Mesendoderm (in vitro differentiated cells): ENCODE measurements at regions not wholly inside any gene's neighbourhood (a gene's known extent, or its start where the extent isn't known, plus 50 kb on each side); places are given as distances from the start of the nearest gene placed in this dataset.

Experiments
- DNase-seq: peaks from one replicate; pipeline ENCODE4 v3.0.0; 2013
- H2AK5ac ChIP-seq: 2 replicates; pipeline ENCODE4 v1.6.1; 2013; ENCODE audit warnings: low read length, inconsistent platforms
- H2BK120ac ChIP-seq: 2 replicates; pipeline ENCODE4 v1.6.1; 2013; ENCODE audit warnings: low read depth, mild to moderate bottlenecking, low read length, moderate library complexity, mixed read lengths
- H2BK15ac ChIP-seq: replicated peaks from 2 replicates; pipeline ENCODE4 v1.6.1; 2013; ENCODE audit warnings: low read depth, mild to moderate bottlenecking, moderate library complexity
- H2BK5ac ChIP-seq: 2 replicates; pipeline ENCODE4 v1.6.1; 2013; ENCODE audit warnings: low read length, inconsistent platforms
- H3K18ac ChIP-seq: 2 replicates; pipeline ENCODE4 v1.6.1; 2013; ENCODE audit warnings: mild to moderate bottlenecking, low read length, mixed read lengths
- H3K23ac ChIP-seq: one replicate; pipeline ENCODE4 v1.6.1; 2013; ENCODE audit warnings: low read length
- H3K27ac ChIP-seq: 2 replicates; pipeline ENCODE4 v1.5.1; 2013; ENCODE audit warnings: low read depth, mild to moderate bottlenecking, inconsistent platforms, low read length, moderate library complexity
- H3K27me3 ChIP-seq: 2 replicates; pipeline ENCODE4 v1.6.1; 2013; ENCODE audit warnings: low read length, control low read depth, mild to moderate bottlenecking, inconsistent platforms; ENCODE audit not compliant: insufficient read depth, poor library complexity
- H3K36me3 ChIP-seq: 2 replicates; pipeline ENCODE4 v1.6.1; 2013; ENCODE audit warnings: low read length, inconsistent platforms; ENCODE audit not compliant: control insufficient read depth, insufficient read depth
- H3K4ac ChIP-seq: one replicate; pipeline ENCODE4 v1.6.1; 2013; ENCODE audit warnings: low read depth, mild to moderate bottlenecking, low read length, moderate library complexity
- H3K4me1 ChIP-seq: 2 replicates; pipeline ENCODE4 v1.6.1; 2013; ENCODE audit warnings: low read depth, low read length, inconsistent platforms; ENCODE audit not compliant: control insufficient read depth
- H3K4me2 ChIP-seq: 2 replicates; pipeline ENCODE4 v1.6.1; 2013; ENCODE audit warnings: low read length
- H3K4me3 ChIP-seq: 2 replicates; pipeline ENCODE4 v1.5.1; 2013; ENCODE audit warnings: mild to moderate bottlenecking, low read length
- H3K56ac ChIP-seq: one replicate; pipeline ENCODE4 v1.6.1; 2013; ENCODE audit warnings: low read length
- H3K79me1 ChIP-seq: 2 replicates; pipeline ENCODE4 v1.6.1; 2013; ENCODE audit warnings: low read length, inconsistent platforms
- H3K79me2 ChIP-seq: 2 replicates; pipeline ENCODE4 v1.6.1; 2013; ENCODE audit warnings: mild to moderate bottlenecking, low read length; ENCODE audit not compliant: control insufficient read depth, insufficient read depth
- H3K9ac ChIP-seq: 2 replicates; pipeline ENCODE4 v1.6.1; 2013; ENCODE audit warnings: low read length, inconsistent platforms
- H4K5ac ChIP-seq: one replicate; pipeline ENCODE4 v1.6.1; 2013; ENCODE audit warnings: low read length
- H4K8ac ChIP-seq: one replicate; pipeline ENCODE4 v1.6.1; 2013; ENCODE audit warnings: low read depth, mild to moderate bottlenecking, control low read depth, low read length, moderate library complexity
- WGBS: extraction: QIAGEN DNeasy Blood & Tissue Kit; methylation state at CpG from one replicate; pipeline ENCODE4 v1.1.7; 2013; ENCODE audit warnings: low lambda C conversion rate, missing lambda C conversion rate; ENCODE audit not compliant: insufficient coverage; ENCODE audit errors: extremely low coverage; 5-methylcytosine and 5-hydroxymethylcytosine counted together

GRCh38 chr12:19779395-19780056, 340.2 kb downstream of the AEBP2 start:
- H3K4ac ChIP-seq, result no peak overlapping the region
- H3K36me3 ChIP-seq, result no peaks in the 10 kb centered on the region
- H3K27ac ChIP-seq, result no peak overlapping the region
- peak overlapping the region; percentile 22 for H3K56ac ChIP-seq
- peak; percentile 65 for DNase-seq
- no peak overlapping the region for H3K4me3 ChIP-seq
- H4K5ac ChIP-seq, result no peak overlapping the region
- H3K4me2 ChIP-seq, result no peak overlapping the region
- no CpG with 5 or more reads among the region's 10 CpGs for WGBS
- H3K9ac ChIP-seq, result no peak overlapping the region
- H3K18ac ChIP-seq, result no peak overlapping the region
- no peak overlapping the region for H4K8ac ChIP-seq
- H2BK5ac ChIP-seq, result no peak overlapping the region
- no peak overlapping the region for H2BK120ac ChIP-seq
- H3K79me2 ChIP-seq, result no peaks in the 10 kb centered on the region
- no peak overlapping the region for H2BK15ac ChIP-seq
- H2AK5ac ChIP-seq, result no peak overlapping the region
- H3K23ac ChIP-seq, result no peak overlapping the region
- no peaks in the 10 kb centered on the region for H3K79me1 ChIP-seq
- no peaks in the 10 kb centered on the region for H3K27me3 ChIP-seq
- H3K4me1 ChIP-seq, result no peaks in the 10 kb centered on the region

DNA sequence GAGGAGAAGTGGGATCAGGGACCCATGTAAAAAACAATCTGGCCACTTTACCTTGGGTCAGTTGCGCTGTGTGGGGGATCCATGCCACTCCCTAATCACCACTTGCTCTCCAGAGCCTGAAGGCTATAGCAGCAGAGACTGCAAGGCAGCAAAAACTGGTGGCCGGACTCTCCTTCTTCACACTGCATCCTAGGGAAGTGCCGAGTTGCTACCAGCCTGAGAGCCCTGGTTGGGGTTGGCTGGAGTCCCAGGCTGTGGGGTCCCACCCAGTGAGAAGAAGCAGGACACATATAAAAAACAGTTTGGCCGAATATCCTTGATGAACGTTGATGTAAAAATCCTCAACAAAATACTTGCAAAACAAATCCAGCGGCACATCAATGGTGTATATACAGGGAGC, 341.2 kb downstream of the AEBP2 start:
- Histone ChIP-seq H3K79me2 (no peaks in the 10 kb centered on the region), H3K56ac (no peak overlapping the region), H3K36me3 (no peaks in the 10 kb centered on the region), H3K27ac (no peak overlapping the region), H3K4me1 (no peaks in the 10 kb centered on the region), H4K5ac (no peak overlapping the region), H3K79me1 (no peaks in the 10 kb centered on the region), H3K23ac (no peak overlapping the region), H2BK120ac (no peak overlapping the region), H3K4me2 (no peak overlapping the region), H3K27me3 (no peaks in the 10 kb centered on the region), H3K9ac (no peak overlapping the region), H3K18ac (no peak overlapping the region), H2BK15ac (no peak overlapping the region), H3K4me3 (no peak overlapping the region), H2AK5ac (no peak overlapping the region), H2BK5ac (no peak overlapping the region), H3K4ac (no peak overlapping the region), H4K8ac (no peak overlapping the region)
- no peak for DNase-seq
- WGBS, result no CpG with 5 or more reads among the region's 6 CpGs

DNA sequence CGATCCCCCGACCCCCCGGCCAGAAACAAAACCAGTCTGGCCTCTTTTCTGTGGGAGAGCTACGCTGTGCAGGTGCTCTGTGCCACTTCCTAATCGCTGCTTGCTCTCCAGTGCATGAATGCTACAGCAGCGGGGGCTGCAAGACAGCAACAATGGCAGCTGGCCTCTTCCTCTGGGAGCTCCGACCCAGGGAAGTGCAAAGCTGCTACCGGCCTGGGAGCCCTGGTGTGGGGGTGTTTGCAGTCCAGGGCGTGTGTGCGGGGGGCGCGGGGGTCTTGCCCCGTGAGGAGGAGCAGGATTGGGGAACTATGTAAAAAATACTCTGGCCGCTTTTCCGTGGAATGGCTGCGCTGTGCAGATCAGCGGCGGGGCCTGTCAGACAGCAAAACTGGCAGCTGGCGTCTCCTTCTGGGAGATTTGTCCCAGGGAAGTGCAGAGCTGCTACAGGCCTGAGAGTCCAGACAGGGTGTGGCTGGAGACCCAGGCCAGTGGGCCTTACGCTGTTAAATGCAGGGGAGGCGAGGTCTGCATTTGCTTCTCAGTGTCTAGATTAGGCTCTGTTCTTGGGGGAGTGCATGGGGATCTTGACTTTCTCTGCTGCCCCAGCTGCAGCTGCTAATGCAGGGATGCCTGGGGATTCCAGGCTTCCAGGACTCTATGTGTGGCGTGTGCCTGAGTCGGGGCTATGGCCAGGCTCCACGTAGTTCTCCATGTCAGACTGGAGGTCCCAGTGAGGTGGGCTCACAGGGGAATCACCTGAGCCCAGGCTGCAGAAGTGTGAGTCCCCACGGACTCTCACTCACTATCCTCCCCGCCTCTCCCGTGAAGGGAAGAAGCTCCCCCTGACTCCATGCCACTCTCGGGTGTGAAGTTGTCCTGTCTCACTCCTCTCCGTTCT, 344.5 kb downstream of the AEBP2 start:
- Histone ChIP-seq H3K18ac (no peak overlapping the region), H3K36me3 (no peaks in the 10 kb centered on the region), H3K4ac (peak overlapping the region; percentile 49), H3K4me1 (no peaks in the 10 kb centered on the region), H3K79me2 (no peaks in the 10 kb centered on the region), H3K79me1 (no peaks in the 10 kb centered on the region), H3K9ac (no peak overlapping the region), H3K23ac (no peak overlapping the region), H2BK120ac (no peak overlapping the region), H4K8ac (no peak overlapping the region), H3K27ac (no peak overlapping the region), H3K4me3 (no peak overlapping the region), H3K27me3 (no peaks in the 10 kb centered on the region), H3K56ac (peak overlapping the region; percentile 25), H4K5ac (no peak overlapping the region), H3K4me2 (no peak overlapping the region), H2BK15ac (no peak overlapping the region), H2BK5ac (no peak overlapping the region), H2AK5ac (no peak overlapping the region)
- WGBS, result no CpG with 5 or more reads among the region's 29 CpGs
- no peak for DNase-seq

DNA sequence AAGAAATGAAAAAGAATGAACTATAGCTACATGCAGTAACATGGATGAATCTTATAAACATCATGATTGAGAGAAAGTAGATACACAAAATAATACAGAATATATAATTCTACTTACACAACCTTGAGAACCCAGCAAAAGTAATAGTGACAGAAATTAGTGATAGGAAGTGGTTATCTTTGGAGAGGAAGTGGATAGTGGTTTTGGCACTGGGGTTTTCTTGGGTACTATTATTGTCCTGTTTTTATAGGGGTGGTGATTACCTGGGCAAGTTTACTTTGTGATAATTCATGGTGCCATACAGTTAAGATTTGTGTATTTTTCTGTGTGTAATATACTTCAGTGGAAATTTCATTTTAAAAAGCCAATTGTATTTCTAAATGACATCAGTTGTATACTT, 352.7 kb downstream of the AEBP2 start:
- H2BK120ac ChIP-seq, result no peak overlapping the region
- no peak overlapping the region for H3K23ac ChIP-seq
- no peak overlapping the region for H3K4me2 ChIP-seq
- H3K27ac ChIP-seq, result no peak overlapping the region
- no peak overlapping the region for H3K4ac ChIP-seq
- DNase-seq, result no peak
- H2BK5ac ChIP-seq, result no peak overlapping the region
- H3K56ac ChIP-seq, result no peak overlapping the region
- no peaks in the 10 kb centered on the region for H3K27me3 ChIP-seq
- no peaks in the 10 kb centered on the region for H3K36me3 ChIP-seq
- no peak overlapping the region for H4K5ac ChIP-seq
- no peak overlapping the region for H2AK5ac ChIP-seq
- no peak overlapping the region for H3K9ac ChIP-seq
- no peak overlapping the region for H3K4me3 ChIP-seq
- no peak overlapping the region for H3K18ac ChIP-seq
- no peaks in the 10 kb centered on the region for H3K4me1 ChIP-seq
- H2BK15ac ChIP-seq, result no peak overlapping the region
- no peaks in the 10 kb centered on the region for H3K79me1 ChIP-seq
- no peaks in the 10 kb centered on the region for H3K79me2 ChIP-seq
- H4K8ac ChIP-seq, result no peak overlapping the region

DNA sequence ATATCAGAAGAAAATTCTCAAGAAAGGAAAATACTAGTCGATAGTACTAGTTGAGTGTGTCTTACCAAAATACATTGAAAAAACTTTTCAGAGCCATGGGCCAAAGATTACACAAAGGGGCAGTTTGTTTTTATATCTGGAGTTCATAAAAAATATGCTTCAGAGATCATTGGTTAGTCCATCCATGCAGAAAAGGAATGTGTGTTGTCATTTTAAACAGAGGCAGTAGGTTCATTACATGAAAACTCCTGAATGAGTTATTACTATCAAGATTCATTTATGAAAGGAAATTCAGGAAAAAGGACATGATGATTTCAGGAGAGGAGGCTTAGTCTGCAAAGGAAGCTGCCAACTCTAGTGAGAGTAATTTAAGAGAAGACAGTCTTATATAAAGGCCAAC, 354.8 kb downstream of the AEBP2 start:
- no peaks in the 10 kb centered on the region for H3K79me1 ChIP-seq
- H3K4me2 ChIP-seq, result no peak overlapping the region
- no peaks in the 10 kb centered on the region for H3K27me3 ChIP-seq
- no peaks in the 10 kb centered on the region for H3K4me1 ChIP-seq
- H3K36me3 ChIP-seq, result no peaks in the 10 kb centered on the region
- H3K18ac ChIP-seq, result no peak overlapping the region
- H3K9ac ChIP-seq, result no peak overlapping the region
- no peaks in the 10 kb centered on the region for H3K79me2 ChIP-seq
- H2BK5ac ChIP-seq, result no peak overlapping the region
- no peak overlapping the region for H2AK5ac ChIP-seq
- no CpG with 5 or more reads among the region's 1 CpG for WGBS
- H3K56ac ChIP-seq, result no peak overlapping the region
- no peak overlapping the region for H3K4me3 ChIP-seq
- H4K8ac ChIP-seq, result no peak overlapping the region
- H3K27ac ChIP-seq, result no peak overlapping the region
- no peak overlapping the region for H3K23ac ChIP-seq
- H3K4ac ChIP-seq, result no peak overlapping the region
- no peak for DNase-seq
- H2BK120ac ChIP-seq, result no peak overlapping the region
- H4K5ac ChIP-seq, result no peak overlapping the region
- no peak overlapping the region for H2BK15ac ChIP-seq
